ENCODE measurements at regions not wholly inside any gene's neighbourhood (a gene's known extent, or its start where the extent isn't known, plus 50 kb on each side); places are given as distances from the start of the nearest gene placed in this dataset.
A peak's percentile ranks its signal among the peaks of the same experiment; 100 is the strongest.

GRCh38 chr3:83034806-83035703, 1273.6 kb upstream of the GBE1 start:
- no peak for DNase-seq (ENCODE audit: low read depth)
- TF ChIP-seq CTCF (IDR thresholded peaks at IDR 0.05; ENCODE audit: insufficient read depth, low read length, severe bottlenecking) = no peak

GRCh38 chr3:83033133-83033532, 1271.7 kb upstream of the GBE1 start:
- FAIRE-seq (no peak), DNase-seq (ENCODE audit: low read depth) (no peak)
- Histone ChIP-seq H3K4me3 (ENCODE audit: low read depth, low read length) (no peak overlapping the region), H3K36me3 (ENCODE audit: control insufficient read depth, insufficient read depth, low read length) (no peaks in the 10 kb centered on the region), H3K27me3 (ENCODE audit: control insufficient read depth, insufficient read depth, low read length) (no peaks in the 10 kb centered on the region)
- TF ChIP-seq CTCF (IDR thresholded peaks at IDR 0.05; ENCODE audit: insufficient read depth, low read length, severe bottlenecking) = no peak

More at GRCh38 chr3:83034806-83035703, 1273.6 kb upstream of the GBE1 start:
- Histone ChIP-seq H3K4me3 (ENCODE audit: low read depth, low read length) (no peak overlapping the region), H3K36me3 (ENCODE audit: control insufficient read depth, insufficient read depth, low read length) (no peaks in the 10 kb centered on the region), H3K27me3 (ENCODE audit: control insufficient read depth, insufficient read depth, low read length) (no peaks in the 10 kb centered on the region)
- no peak for FAIRE-seq

- Histone ChIP-seq H3K4me3 (ENCODE audit: low read depth, low read length) (no peak overlapping the region), H3K27me3 (ENCODE audit: control insufficient read depth, insufficient read depth, low read length) (no peaks in the 10 kb centered on the region), H3K36me3 (ENCODE audit: control insufficient read depth, insufficient read depth, low read length) (no peaks in the 10 kb centered on the region)
- DNase-seq (ENCODE audit: low read depth) (no peak), FAIRE-seq (no peak)
- TF ChIP-seq CTCF (IDR thresholded peaks at IDR 0.05; ENCODE audit: insufficient read depth, low read length, severe bottlenecking) = no peak
Measured at GRCh38 chr3:83023086-83023485, 1261.6 kb upstream of the GBE1 start.

GRCh38 chr3:83011481-83011880, 1250.0 kb upstream of the GBE1 start:
- no peaks in the 10 kb centered on the region for H3K27me3 ChIP-seq (ENCODE audit: control insufficient read depth, insufficient read depth, low read length)
- H3K36me3 ChIP-seq (ENCODE audit: control insufficient read depth, insufficient read depth, low read length) = no peaks in the 10 kb centered on the region
- FAIRE-seq (no peak), DNase-seq (ENCODE audit: low read depth) (peak; percentile 70)
- TF ChIP-seq CTCF (IDR thresholded peaks at IDR 0.05; ENCODE audit: insufficient read depth, low read length, severe bottlenecking) = no peak
- no peak overlapping the region for H3K4me3 ChIP-seq (ENCODE audit: low read depth, low read length)

DNA sequence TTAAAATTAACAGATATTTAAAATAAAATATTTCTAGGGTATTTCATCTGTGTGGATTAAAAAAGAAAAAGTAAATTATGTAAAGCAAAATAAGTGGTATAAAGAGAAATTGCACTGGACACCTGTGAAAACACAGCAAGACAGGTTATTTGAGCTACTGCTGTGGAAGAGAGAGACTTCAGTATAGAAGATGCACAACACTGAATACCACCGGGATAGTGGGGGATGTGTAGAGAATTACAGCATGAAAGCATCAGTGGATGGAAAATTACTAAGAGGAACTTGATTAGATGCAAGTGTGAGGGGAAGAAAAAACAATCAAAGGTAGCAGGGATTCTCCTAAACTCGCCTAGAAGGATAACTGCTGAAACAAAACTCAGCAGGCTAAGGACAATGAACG, 1242.5 kb upstream of the GBE1 start:
- Histone ChIP-seq H3K36me3 (ENCODE audit: control insufficient read depth, insufficient read depth, low read length) (no peaks in the 10 kb centered on the region), H3K4me3 (ENCODE audit: low read depth, low read length) (no peak overlapping the region), H3K27me3 (ENCODE audit: control insufficient read depth, insufficient read depth, low read length) (no peaks in the 10 kb centered on the region)
- DNase-seq (ENCODE audit: low read depth) (no peak), FAIRE-seq (no peak)
- TF ChIP-seq CTCF (IDR thresholded peaks at IDR 0.05; ENCODE audit: insufficient read depth, low read length, severe bottlenecking) = no peak

Data from bronchial epithelial cell (primary cell).